ENCODE measurements at regions not wholly inside any gene's neighbourhood (a gene's known extent, or its start where the extent isn't known, plus 50 kb on each side); places are given as distances from the start of the nearest gene placed in this dataset.

DNA sequence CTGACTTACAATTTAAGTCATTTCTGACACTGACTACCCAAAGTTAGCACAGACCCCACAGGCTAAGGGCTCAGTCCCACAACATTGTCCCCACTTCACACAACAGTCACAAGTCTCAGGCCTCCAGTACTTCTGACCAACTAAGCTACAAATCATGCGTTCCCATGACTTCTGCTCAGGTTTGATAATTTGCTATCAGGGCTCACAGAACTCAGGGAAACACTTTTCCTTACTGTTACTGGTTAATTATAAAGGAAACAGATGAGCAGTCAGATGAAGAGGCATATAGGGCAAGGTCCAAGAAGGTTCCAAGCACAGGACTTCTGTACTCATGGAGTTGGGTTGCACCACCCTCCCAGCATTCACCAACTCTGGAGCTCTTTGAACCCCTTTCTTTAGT, 151.2 kb upstream of the TNR start:
- no peak for DNase-seq (ENCODE audit: low spot score)

DNA sequence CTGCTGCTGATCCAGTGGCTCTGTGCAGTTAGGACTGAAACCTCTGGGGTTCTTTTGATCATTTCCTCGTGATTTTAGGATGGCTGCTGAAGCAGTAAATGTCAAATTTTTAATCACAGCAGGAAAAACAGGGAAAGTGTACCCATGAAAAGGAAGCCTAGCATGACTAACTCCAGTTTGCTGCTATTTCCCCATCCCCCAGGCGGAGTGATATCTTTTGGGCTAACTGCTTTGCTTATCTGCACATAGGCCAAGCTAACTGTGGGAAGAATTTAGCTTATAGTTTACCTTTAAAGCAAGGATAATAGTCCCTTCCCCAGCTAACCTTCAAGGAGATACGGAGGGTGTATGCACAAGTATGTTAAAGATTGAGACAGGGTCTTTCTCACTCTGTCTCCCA, 149.8 kb upstream of the TNR start:
- DNase-seq (ENCODE audit: low spot score), result no peak

DNA sequence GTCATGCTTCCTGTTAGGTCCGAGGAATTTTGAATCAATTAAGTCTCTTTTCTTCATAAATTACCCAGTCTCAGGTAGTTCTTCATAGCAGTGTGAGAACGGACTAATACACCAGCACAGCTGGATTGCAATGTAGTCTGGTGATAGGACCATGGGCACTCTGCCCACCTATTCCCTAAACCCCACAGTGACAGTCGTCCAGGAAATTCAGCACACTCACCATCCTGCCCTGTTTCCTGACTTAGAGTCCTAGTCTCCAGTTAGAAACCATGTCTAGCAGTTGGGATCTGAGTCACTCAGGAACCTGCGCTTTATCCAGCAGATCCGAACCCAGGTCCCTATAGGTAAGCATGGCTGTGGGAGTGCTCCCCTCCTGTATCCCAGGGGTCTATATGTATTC, 149.3 kb upstream of the TNR start:
- no peak for DNase-seq (ENCODE audit: low spot score)

DNA sequence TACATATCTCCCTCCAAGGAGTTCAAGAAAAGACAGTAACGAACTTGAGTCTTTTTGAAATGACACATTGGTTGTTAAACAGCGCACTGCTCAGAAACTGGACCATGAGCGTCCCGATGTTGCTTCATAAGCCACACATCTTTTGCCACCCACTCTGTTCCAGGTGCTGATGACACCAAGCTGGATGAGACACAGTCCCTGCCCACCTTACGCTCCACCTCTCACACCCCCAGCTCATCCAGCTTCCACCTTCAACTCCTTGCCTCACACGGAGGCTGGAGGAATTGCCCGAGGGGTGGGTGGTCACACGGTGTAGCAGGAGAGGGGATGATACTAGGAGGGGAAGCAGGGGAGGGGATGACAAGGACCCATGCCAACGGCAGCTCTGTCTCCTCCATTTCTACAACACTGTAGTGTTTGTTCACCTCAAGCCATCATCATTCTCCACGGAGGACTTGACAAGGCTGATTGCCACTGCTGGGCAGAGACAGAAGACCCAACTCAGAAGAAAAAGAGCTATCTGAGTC, 148.5 kb upstream of the TNR start:
- no peak for DNase-seq (ENCODE audit: low spot score)

DNA sequence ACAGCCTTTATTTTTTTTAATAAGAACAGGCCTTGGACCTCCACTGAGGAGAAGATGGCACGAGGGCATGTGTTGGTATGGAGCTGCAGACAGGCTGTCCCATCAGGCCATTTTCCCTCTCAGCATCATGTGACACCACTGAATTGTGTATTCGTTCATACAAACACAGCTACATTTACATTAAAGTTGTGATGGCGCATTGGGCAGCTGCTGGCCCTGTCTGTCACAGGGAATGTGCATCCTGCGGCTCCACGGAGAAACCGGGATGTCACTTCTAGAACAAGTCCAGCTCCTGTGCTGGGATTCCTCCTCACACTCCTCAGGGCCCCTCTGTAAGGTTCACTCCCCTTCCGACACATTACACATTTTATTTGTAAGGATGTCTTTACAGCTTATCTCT, 147.6 kb upstream of the TNR start:
- no peak for DNase-seq (ENCODE audit: low spot score)

DNA sequence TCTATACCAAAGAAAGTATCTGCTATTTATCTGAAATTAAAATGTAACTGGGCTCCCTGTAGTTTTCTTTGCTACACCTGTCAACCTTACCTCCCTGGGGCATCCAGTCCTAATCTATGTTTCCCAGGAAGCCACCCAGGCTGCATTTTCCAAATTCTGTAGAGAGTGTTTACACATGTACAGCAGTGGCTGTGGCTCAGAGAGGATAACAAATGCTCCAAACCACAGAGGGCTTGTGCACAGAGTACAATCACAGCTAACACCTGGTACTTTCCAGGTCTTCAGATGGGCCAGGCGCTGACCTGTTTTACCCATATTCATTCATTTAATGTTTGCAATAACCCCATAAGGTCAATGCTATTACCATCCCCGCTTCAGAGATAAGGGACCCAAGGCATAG, 146.5 kb upstream of the TNR start:
- DNase-seq (ENCODE audit: low spot score), result no peak

DNA sequence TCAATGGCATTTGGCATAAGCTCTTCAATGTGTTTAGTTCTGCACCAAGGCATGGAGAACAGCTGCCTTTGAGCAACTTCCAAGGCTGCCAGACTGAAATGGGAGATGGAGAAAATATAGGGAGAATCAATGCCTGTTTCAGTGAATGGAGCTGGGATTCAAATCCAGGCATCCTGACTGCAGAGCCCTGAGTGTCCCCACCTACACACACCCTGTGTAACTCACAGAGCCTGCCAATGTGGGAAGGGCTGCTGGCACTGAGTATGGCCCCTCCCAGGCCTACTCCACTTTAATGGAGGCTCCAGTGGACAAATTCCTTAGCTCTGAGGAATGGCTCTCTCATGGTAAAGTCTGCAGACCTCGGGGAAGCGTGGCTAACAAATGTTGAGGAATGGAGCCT, 145.6 kb upstream of the TNR start:
- peak; percentile 35 for DNase-seq (ENCODE audit: low spot score)

DNA sequence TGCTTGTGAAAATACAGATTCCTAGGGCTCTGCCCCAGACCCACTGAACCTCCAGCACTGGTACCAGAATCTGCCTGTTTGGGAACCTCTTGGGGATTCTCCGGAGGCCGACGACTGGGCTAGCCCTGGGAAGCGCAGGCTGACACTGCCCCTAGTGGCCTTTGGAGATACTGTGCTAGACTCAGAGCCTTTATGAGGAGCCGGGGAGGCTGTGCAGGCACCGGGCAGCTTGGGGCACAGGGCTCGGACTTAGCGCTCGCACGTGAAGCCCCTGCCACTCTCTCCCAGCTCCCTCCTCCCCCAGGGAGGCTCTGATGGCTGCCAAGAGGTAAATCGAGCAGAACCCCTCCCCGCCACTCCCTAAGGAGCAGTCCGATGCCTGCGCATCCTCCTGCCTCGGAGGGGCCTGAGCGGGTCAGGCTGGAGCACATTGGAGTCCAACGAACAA, 144.6 kb upstream of the TNR start:
- DNase-seq (ENCODE audit: low spot score), result peak; percentile 91

DNA sequence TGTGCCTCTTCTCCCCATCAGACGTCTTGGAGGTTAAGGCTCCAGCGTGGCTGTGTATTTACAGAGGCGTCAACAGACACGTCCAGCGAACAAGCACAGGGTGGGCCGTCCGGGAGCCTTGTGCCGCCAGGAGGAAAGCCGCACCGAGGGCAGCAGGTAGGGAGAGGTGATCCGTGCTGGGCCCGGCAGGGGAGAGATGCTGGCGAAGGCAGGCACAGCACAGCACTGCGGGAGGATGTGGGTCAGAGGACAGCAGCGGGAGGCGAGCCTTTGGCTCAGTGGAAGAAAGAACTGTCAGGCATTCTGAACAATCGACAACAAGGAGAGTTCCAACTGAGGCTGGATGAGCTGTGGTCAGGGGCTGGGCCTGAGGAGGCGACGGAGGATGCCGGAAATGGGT, 144.1 kb upstream of the TNR start:
- DNase-seq (ENCODE audit: low spot score), result no peak

DNA sequence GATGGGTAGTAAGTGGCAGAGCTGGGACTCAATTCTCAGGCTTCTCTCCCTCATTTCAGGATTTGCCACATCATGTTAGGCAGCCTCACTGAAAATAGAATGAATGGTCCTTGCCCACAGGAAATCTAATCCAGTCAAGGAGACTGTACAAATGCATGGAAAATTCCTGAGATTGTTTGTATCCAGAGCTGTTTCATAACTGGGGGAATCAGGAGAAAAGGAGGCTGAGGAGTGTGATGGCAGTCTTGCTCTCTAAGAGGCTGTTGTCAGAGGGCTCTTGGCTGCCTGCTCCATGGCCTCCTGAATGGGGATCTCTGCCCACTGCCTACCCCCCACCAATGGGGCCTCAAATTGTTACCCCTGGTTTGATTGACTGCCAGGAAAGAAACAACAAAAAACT, 141.9 kb upstream of the TNR start:
- DNase-seq (ENCODE audit: low spot score), result peak; percentile 31

DNA sequence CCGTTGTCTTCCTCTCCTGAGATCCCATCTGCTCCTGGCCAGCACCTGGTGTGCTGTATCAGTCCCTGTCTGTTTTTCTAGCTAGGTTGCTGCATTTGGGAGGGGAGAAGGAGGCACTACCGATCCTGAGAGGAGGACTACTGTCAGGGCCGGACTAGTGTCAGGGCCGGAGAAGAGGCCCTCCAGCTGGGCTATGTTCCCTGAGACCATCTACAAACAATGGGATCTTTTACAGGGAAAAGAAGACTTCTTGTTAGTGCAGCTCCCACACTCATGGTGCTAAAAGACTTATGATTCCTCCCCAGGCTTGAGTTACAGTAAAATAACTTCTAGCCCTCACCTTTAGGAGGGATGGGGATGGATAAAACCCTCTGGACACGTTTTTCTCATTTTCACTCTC, 141.0 kb upstream of the TNR start:
- peak; percentile 21 for DNase-seq (ENCODE audit: low spot score)

DNA sequence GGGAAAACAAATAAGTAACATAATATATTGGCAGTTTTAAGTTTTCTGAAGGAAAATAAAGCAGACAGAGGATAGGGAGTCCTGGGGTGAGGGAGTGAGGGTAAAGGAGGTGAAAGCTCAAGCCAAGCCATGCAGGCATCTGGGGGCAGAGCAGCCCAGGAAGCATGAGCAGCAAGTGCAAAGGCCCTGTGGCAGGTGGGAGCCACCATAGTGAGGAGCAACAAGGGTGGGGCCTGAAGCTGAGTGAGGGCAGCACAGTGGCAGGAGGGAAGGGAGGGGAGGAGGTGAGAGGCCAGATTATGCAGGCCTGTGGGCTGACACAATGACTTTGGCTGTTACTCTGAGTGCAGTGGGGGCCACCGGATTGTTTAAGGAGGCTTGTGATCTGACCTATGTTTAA, 138.8 kb upstream of the TNR start:
- DNase-seq (ENCODE audit: low spot score), result no peak

DNA sequence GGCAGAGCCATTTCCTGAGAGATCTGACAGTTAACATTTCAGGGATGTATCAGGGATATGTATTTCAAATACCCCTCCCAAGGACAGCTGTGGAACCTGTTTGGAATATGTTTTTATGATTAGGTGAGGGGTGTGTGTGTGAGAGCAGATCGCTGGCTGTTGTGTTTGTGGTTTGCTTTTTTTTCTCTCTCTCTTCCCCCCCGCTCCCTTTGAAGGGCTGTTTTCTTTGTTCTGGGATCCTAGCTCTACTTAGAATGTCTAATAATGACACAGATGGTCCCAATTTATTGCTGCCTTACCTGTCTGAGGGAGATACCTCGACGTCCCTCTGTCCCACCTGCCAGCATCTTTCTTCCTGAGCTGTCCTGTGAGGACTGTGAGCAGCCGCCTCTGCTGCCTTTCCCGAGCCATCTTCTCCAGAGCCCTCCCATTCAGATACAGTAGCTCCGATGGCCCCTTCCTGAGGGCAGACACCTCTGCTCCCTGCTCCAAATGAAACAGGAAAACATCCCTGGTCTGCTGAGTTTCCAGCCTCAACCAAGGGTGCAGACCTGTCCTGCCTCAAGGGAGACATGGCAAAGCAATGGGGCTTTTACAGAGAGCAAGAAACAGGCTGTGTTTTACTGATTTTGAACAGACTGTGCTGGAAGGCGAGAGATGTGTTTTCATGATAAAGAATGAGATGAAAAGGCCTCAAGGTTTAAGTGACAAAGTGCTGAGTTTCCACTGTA, 138.0 kb upstream of the TNR start:
- DNase-seq (ENCODE audit: low spot score), result no peak

DNA sequence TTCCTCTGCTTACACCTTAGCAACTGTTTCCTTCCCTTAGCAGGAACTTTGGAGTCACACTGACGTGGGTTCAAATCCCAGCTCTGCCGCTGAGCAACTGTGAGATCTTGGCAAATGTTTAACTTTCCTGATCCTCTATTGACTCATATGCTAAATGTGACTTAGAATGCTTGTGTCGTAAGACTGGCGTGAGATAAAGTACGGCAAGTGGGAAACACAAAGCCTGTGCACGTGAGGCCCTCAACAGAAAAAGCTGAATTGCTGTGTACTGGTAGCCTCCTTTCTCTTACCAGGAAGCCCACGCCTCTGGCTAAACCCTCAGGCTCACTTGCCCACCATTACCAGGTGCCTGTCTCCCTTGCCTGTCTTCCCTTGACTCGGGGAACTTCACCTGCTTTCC, 135.4 kb upstream of the TNR start:
- DNase-seq (ENCODE audit: low spot score), result no peak

DNA sequence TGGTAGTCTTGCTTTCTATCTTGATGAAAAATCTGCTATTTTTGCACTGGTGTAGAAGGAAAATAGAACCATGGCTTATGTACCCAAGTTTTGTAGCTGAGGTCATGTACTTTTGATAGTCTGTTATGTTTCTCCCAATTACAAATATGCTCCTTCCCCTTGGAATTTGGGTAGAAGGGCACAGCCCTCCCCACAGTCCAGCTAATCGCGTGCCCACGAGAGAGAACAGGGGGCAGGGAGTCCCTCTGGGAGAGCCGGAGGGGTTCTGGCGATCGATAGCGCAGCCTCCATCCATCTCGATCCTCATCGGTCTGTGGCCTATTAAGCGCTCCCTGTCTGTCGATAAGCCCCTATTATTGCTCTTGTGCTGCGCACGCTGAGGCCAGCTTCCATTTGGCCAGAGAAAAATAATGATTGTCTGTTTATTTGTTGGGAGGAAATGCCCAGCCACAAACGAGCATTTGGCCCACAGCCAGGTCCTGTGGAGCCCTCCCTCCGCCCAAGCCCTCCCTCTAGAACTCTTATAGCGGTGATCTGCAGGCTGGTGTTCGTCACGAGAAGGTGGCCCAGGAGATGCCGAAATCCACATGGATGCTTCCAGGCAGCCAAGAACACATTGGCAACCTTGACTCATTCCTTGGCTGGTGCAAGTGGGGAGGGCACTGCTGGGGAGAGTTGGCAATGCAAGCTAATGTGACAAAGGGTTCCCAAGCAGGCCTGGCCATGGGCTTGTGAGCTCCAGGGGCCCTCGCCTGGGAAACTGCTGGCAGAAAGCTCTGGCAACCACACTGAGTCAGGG, 134.7 kb upstream of the TNR start:
- DNase-seq (ENCODE audit: low spot score), result peak; percentile 83

DNA sequence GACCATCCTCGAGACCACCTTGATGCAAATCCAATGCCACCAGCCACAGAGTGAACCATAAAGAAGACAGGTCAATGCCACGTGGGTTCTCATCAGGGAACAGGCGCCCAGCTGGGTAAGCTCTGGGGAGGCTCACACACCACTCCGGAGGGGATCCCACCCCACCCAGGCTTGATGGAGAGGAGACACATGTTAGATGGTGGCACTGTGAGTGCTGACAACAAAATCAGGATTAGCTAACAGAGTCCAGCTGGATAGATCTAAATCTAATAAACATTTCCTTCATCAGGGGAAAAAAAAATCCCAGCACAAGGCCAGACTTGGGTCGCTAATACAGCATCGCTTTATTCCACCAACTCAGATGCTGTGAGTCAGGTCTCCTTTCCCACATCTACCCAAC, 132.2 kb upstream of the TNR start:
- no peak for DNase-seq (ENCODE audit: low spot score)

DNA sequence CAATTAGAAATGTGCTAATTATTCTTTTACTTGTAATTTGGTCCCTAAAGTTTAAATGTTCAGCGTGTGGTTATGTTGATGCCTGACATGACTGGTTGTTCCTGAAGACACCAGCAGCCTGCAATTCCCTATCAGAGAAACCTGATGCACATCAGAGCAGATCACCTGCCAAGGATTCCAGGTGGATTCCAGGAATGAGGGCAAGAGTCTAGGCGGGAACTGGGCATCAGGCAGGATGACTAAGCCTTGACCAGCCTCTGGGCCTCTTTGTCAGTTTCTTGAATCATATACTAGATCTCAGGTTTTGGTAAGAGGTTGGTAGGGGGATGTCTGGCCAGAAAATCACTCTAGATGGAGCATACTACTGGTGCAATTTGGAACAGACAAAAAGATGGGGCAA, 130.7 kb upstream of the TNR start:
- no peak for DNase-seq (ENCODE audit: low spot score)

DNA sequence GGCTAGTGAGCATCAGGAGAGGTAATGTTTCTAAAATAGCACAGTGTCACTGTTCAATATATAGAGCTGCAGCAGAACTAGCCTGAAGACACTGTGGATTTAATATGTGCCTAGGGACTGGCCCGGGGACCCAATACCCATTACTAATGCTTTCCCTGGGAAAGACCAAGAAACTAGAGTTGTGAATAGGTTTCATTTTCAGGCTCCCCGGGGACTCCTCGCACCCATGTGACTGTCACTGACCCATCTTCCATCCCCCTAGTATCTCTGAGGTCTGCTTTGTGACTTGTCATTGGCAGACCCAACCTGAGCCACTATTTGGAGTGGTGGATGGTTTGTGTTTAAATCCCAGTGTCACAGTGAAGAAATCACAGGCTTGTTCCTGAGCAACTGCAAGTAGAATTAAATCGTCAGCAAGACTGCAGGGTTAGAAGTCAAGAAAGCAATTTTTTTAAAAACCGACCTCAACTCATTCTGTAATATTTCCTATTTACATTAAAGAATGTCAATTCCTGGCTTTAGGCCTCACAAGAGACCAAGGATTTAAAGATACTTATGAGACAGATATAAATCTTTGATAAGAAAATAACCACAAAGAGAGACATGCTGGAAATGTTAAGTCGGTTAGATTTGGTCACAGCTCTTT, 130.0 kb upstream of the TNR start:
- DNase-seq (ENCODE audit: low spot score), result no peak

DNA sequence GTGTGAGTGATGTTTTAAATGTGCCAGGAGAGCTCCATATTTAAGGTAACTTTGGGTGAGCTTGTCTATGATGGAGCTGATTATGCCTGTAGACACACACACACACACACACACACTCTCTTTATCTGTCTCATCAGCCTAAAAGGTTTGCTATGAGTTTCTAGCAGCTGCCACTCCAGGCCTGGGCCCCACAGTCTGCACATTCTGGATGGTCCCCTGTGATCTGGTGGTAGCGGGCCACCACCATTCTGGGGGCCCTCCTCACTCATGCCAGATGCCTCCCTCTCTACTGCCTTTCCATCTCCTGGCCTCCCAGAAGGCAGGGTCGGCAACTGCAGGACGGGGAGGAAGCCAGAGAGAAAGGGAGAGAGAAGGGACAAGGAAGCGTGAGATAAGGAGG, 129.2 kb upstream of the TNR start:
- no peak for DNase-seq (ENCODE audit: low spot score)

DNA sequence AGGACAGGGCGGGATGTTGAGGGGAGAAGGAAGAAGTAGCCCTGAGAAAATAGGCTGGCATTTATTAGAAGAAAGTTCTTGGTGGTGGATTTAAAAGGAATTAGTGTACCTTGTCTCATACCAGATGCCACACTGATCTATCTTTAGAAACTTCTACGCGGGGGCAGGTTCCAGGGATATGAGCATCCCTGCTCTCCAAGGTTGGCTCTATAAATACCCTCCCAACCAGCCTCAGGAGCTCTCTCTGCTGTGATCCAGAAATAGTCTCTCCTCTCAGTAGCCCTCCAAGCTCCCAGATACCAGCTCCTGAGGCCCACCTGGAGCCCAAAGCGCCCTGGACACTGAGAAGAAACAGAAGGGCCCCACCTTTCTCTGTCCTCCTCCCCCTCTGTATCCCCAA, 128.3 kb upstream of the TNR start:
- DNase-seq (ENCODE audit: low spot score), result no peak

DNA sequence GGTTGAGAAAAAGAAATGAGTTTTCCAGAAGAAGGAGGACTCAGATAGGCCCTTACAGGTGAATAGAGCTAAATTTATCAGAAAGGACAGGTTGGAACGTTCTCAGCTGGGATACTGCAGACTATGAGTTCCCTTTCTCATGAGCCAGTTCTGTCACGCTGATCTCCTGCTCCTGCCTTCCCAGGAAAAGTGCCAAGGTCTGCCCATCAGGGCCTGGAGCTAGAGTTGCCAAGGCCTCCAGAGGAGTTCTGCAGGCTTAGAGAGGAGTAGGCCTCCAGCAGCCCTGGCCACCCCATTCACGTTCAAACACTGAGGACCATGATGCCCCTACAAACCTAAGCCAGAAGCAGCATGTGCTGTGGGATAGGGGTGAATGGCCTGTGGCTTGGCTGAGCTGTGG, 126.8 kb upstream of the TNR start:
- DNase-seq (ENCODE audit: low spot score), result no peak

DNA sequence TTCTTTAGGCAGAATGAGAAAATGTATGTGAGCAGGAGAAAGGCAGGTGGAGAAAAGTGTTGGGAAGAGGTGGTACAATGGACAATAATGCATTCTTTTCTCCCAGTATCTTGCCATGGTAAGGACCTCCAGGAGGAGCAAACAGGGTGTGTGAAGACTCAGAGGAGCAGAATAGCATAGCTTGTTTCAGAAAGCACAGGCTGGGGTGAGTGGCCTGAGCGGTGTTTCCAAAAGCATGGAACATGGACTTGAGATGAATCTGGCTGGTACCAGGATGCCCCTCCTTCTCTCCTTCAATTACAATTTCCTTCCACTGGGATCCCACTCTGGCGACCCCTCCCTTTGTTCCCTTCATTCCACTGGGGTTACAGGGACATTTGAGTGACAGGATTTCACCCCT, 123.4 kb upstream of the TNR start:
- DNase-seq (ENCODE audit: low spot score), result no peak
